Glutamatergic neuron (in vitro differentiated cells): ENCODE measurements at regions not wholly inside any gene's neighbourhood (a gene's known extent, or its start where the extent isn't known, plus 50 kb on each side); places are given as distances from the start of the nearest gene placed in this dataset.

Experiments
- DNase-seq: peaks from one replicate; pipeline ENCODE4 v3.0.0; 2022
- H3K27ac Mint-ChIP-seq: one replicate; pipeline ENCODE4 v1.8.0; 2020; ENCODE audit warnings: mild to moderate bottlenecking, mixed read lengths, inconsistent platforms; ENCODE audit not compliant: unreplicated experiment
- H3K27me3 Mint-ChIP-seq: one replicate; pipeline ENCODE4 v1.8.0; 2020; ENCODE audit warnings: mild to moderate bottlenecking, moderate library complexity, mixed read lengths, inconsistent platforms; ENCODE audit not compliant: unreplicated experiment
- H3K36me3 Mint-ChIP-seq: one replicate; pipeline ENCODE4 v1.8.0; 2020; ENCODE audit warnings: mild to moderate bottlenecking, mixed read lengths, inconsistent platforms; ENCODE audit not compliant: unreplicated experiment
- H3K4me1 Mint-ChIP-seq: one replicate; pipeline ENCODE4 v1.8.0; 2020; ENCODE audit warnings: mild to moderate bottlenecking, low read depth, mixed read lengths, inconsistent platforms; ENCODE audit not compliant: unreplicated experiment
- H3K4me3 Mint-ChIP-seq: one replicate; pipeline ENCODE4 v1.8.0; 2020; ENCODE audit warnings: mild to moderate bottlenecking, mixed read lengths, inconsistent platforms; ENCODE audit not compliant: unreplicated experiment
- H3K9me3 Mint-ChIP-seq: one replicate; pipeline ENCODE4 v1.8.0; 2020; ENCODE audit warnings: mild to moderate bottlenecking, moderate library complexity, mixed read lengths, inconsistent platforms; ENCODE audit not compliant: unreplicated experiment
- TF ChIP-seq, protein P1 (sequence below): fragments of 200-600 bp; sonication (generic); IDR thresholded peaks from one replicate; pipeline ENCODE4 v1.5.0; 2021; ENCODE audit not compliant: partially characterized antibody, unreplicated experiment

DNA sequence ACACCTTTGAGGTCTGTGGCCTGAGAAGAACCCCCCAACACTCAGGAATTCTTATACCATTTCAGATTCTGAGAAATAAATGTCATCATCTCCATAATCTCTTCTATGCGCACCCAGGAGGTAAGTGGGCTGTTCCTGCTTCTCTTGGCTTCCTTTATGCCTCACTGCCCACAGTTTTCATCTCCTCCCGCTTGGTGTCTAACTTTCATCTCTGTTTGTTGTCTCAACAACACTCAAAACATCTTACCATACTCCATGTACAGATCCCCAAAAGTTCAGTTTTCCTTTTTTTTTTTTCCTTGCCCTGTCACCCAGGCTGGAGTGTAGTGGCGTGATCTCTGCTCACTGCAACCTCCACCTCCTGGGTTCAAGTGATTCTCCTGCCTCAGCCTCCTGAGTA is 170.2 kb upstream of the FREM1 start:
- TF ChIP-seq, protein P1, sequence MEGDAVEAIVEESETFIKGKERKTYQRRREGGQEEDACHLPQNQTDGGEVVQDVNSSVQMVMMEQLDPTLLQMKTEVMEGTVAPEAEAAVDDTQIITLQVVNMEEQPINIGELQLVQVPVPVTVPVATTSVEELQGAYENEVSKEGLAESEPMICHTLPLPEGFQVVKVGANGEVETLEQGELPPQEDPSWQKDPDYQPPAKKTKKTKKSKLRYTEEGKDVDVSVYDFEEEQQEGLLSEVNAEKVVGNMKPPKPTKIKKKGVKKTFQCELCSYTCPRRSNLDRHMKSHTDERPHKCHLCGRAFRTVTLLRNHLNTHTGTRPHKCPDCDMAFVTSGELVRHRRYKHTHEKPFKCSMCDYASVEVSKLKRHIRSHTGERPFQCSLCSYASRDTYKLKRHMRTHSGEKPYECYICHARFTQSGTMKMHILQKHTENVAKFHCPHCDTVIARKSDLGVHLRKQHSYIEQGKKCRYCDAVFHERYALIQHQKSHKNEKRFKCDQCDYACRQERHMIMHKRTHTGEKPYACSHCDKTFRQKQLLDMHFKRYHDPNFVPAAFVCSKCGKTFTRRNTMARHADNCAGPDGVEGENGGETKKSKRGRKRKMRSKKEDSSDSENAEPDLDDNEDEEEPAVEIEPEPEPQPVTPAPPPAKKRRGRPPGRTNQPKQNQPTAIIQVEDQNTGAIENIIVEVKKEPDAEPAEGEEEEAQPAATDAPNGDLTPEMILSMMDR = no peak
- Mint-ChIP-seq H3K27me3 (no peaks in the 10 kb centered on the region), H3K36me3 (no peaks in the 10 kb centered on the region), H3K4me1 (no peaks in the 10 kb centered on the region), H3K9me3 (no peaks in the 10 kb centered on the region), H3K4me3 (no peak overlapping the region), H3K27ac (no peak overlapping the region)
- no peak for DNase-seq

GRCh38 chr9:15079989-15080388 is 169.8 kb upstream of the FREM1 start:
- TF ChIP-seq, protein P1 = no peak
- H3K36me3 Mint-ChIP-seq = no peaks in the 10 kb centered on the region
- no peaks in the 10 kb centered on the region for H3K9me3 Mint-ChIP-seq
- H3K4me3 Mint-ChIP-seq = no peak overlapping the region
- no peak overlapping the region for H3K27ac Mint-ChIP-seq
- DNase-seq = no peak
- H3K4me1 Mint-ChIP-seq = no peaks in the 10 kb centered on the region
- H3K27me3 Mint-ChIP-seq = no peaks in the 10 kb centered on the region

GRCh38 chr9:15077946-15078729 is 167.9 kb upstream of the FREM1 start:
- Mint-ChIP-seq H3K4me3 (no peak overlapping the region), H3K9me3 (no peaks in the 10 kb centered on the region), H3K27ac (no peak overlapping the region), H3K27me3 (no peaks in the 10 kb centered on the region), H3K4me1 (no peaks in the 10 kb centered on the region), H3K36me3 (no peaks in the 10 kb centered on the region)
- no peak for DNase-seq
- TF ChIP-seq, protein P1 = no peak

DNA sequence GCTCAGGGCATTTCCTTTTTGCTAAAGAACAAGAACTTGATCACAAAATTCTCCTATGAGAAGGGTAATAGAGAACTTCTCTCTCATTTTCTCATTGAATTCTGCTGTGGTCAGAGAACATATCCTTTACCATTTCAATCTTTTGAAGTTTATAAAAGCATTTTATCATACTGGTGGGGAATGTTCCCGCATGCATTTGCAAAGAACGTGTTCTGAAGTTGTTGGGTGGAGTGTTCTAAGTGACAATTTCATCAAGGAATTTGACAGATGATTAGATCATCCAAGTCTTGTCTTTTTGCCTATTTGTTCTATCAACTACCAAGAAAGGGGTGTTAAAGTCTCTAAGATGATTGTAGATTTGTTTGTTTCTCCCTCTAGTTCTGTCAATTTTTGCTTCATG is 163.4 kb upstream of the FREM1 start:
- no peaks in the 10 kb centered on the region for H3K27me3 Mint-ChIP-seq
- TF ChIP-seq, protein P1 = no peak
- no peak overlapping the region for H3K27ac Mint-ChIP-seq
- no peaks in the 10 kb centered on the region for H3K36me3 Mint-ChIP-seq
- H3K9me3 Mint-ChIP-seq = no peaks in the 10 kb centered on the region
- no peak overlapping the region for H3K4me3 Mint-ChIP-seq
- H3K4me1 Mint-ChIP-seq = no peaks in the 10 kb centered on the region
- no peak for DNase-seq

GRCh38 chr9:15070716-15071115 is 160.5 kb upstream of the FREM1 start:
- no peaks in the 10 kb centered on the region for H3K9me3 Mint-ChIP-seq
- H3K36me3 Mint-ChIP-seq = no peaks in the 10 kb centered on the region
- no peak for DNase-seq
- H3K4me1 Mint-ChIP-seq = no peaks in the 10 kb centered on the region
- no peak overlapping the region for H3K27ac Mint-ChIP-seq
- H3K4me3 Mint-ChIP-seq = no peak overlapping the region
- no peaks in the 10 kb centered on the region for H3K27me3 Mint-ChIP-seq
- TF ChIP-seq, protein P1 = no peak
